ENCODE measurements at regions not wholly inside any gene's neighbourhood (a gene's known extent, or its start where the extent isn't known, plus 50 kb on each side); places are given as distances from the start of the nearest gene placed in this dataset.
A peak's percentile ranks its signal among the peaks of the same experiment; 100 is the strongest.
"Not testable (repeated sequence)": the region's sequence is repeated elsewhere in the genome, so short reads cannot be mapped to it uniquely, and the experiment has no call there.

DNA sequence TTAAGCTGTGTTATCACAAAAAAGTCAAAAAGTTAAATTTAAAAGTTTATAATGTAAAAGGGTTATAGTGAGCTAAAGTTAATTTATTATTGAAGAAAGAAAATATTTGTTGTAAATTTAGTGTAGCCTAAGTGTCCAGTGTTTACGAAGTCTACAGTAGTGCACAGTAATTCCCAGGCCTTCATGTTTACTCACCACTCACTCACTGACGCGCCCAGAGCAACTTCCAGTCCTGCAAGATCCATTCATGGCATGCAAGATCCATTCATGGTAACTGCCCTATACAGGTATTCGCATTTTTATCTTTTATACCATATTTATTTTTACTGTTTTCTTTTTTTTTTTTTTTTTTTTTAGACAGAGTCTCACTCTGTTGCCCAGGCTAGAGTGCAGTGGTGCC lies 69.5 kb downstream of the TPRA1 start:
- no peak for DNase-seq

DNA sequence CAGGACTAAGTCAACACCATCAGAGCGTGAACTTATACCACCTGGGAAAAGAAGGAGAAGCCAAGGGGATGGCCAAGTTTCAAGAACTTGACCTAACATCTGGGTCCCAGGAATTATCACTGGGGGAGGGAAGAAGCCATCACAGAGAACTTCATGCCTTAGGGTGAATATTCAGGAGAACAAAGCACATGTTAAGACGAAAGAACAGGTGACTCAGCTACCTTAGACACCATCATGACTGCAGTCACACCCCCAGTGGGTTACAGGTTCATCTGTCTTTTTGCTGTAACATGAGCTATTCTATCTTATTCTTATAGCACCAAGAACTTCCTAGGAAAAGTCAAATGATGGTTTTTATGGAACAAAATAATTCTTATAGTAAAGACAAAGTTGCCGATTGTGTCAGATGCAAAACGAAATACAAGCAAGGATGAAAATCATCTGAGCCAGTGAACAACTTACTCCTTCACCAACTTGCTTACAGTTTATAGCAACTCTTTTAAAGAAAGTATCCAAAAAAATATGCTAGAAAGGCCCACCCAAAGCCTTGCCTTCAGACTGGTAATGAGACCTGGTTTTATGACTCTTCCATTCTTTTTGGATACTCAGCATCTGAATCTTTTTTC lies 72.0 kb downstream of the TPRA1 start:
- DNase-seq = no peak

DNA sequence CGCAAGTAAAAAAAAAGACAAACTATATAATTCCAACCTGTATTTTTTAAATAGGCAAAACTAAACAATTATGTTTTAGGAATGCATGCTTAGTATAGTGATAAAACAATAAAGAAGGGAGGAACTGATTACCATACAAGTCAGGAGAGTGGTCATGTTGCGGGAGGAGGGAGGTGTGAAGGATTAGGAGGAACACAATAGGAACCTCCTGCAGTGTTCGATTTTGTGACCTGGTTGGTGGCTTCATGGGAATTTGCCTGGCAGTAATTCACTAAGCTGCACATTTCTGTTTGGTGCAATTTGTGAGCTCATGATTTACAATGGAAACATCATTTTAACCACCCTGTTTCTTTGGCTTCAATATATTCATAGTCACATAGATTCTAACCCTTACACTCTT lies 78.3 kb downstream of the TPRA1 start:
- DNase-seq = no peak

DNA sequence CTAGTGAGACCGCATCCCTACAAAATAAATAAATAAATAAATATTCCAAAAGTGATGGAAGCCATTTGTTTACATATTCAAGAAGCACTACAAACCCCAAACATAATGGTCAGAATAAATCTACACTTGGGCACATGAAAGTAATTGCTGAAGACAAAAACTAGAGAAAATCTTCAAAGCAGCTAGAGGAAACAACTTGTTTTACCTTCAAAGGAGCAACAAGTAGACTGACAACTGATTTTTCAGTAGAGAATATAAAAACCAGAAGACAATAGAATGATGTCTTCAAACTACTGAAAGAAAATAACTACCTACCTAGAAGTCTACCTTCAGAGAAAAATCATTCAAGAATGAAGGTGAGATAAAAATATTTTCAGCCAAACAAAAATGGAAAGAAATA lies 89.4 kb downstream of the TPRA1 start:
- DNase-seq = no peak

DNA sequence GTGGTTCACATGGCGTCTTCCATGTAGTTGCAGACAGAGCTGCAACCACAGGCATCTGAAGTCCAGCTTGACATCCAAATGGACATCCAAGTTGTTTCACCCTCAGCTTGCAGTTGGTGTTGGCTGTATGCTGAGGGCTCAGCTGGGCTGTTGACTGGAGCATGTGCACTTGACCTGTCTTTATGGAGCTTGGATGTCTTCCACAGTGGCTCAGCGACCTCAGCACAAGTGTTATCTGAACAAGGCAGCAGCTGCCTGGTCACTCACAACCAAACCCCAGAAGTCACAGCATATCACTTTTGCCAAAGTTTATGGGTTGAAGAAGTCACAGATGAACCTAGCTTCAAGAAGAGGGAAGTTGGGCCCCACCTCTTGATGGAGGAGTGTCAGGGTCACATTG lies 92.9 kb downstream of the TPRA1 start:
- no peak for DNase-seq

DNA sequence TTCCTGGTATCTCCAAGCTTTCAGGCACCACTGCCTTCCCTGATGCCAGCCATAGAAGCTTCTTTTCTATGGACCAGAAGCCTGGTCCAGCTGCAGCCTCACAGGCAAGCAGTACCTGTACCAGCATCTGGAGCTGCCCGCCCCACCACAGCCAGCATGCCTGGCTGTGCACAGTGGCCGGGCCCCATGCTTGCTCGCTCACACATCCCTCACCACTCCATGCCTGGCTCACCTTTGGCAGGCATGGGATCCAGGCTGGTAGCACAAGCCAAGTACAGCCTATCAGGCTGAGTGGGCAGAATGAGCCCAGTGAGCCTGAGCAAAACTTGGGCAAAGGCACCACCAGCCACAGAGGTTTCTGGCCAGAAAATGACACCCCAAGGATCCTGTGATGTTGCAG lies 93.4 kb downstream of the TPRA1 start:
- DNase-seq = no peak

DNA sequence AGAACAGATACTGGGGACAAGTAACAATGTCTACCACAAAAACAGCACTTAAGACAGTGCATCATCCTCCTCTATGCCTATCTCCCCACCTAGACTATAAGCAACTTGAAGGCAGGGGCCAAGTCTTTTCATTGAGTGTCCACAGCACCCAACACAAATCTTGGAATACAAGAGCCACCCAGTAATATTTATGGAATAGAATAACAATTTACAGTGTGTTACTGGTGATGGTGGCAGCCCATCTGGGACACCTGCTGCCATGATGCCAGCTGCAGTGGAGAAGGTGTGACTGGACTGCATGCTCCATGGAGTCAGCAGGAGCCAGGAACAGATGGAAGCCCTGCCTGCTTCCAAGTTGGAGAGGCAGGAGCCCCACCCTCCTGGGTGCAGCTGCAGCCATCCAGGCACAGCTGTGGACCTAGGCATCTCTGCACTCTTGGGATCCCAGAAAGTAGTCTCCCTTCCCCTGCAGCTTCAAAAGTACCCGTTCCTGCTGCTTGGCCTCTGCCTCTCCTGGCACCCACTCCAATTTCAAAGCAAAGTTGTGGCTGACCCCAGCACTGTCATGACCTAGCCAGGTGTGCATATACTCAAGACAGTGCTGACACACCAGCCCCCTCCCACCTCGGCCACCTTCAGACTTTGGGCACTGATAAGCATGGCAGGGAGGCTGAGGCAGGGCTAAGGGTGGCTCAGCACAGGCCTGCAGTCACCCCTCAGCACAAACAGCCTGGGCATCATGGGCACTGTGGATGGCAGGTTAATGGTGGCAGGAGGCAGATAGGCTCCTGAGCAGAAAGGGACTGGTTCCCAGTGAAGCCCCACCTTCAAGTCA lies 94.5 kb downstream of the TPRA1 start:
- DNase-seq = no peak

DNA sequence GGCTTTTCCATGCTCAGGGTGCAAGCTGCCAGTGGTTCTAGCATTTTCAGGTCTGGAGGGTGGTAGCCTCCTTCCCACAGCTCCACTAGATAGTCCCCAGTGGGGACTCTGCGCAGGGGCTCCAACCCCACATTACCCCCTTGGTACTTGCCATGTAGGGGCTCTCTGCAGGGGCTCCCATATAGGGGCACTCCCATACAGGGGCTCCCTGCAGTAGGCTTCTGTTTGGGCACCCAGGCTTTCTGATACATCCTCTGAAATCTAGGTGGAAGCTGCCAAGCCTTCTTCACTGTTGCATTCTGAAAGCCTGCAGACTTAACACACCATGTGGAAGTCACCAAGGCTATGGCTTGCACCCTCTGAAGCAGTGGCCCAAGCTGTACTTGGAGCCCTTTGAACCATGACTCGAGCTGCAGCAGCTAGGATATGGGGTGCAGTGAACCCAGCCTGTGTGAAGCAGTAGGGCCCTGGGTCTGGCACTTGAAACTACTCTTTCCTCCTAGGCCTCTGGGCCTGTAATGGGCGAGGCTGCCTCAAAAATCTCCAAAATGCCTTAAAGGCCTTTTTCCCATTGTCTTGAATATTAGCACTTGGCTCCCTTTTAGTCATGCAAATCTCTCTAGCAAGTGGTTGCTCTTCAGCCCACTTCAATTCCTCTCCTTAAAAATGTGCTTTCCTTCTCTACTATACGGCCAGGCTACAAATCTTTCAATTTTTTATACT lies 96.4 kb downstream of the TPRA1 start:
- no peak for DNase-seq

DNA sequence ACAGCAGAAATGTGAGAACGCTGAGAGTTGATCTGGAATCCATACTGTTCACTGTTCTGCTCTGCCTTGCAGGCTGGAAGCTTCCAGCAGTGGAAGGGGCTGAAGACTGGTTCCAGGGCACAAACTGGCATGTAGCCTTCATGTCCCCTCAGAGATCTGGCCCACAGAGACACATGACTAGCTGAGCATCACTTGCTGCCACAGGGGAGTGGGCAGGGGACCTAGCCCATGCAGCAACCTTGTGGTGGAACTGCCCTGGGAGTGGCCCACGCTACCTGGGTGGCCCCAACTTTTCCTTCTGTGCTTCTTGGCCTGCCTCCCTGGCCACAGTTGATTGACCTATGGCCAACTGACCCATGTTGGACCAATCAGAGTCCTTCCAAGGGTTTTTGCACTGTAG lies 98.1 kb downstream of the TPRA1 start:
- no peak for DNase-seq

DNA sequence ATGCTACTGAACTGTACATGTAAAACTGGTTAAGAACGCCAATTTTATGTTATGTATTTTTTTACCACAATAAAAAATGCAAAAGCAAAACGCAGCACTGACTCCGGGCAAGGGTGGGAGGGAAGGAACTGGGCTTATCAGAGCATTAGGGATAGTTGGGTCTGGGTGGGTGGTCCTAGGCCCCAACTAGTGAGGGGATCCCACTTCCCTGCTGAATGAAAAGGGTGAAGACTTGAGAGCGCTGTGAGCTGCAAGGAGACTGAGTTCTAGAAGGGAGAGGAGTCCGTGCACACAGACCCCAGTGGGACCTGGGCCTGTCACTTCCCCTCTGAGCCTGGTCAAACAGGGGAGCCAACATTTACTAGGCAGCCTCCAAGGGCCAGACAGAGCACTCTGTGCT lies 98.6 kb downstream of the TPRA1 start:
- no peak for DNase-seq

DNA sequence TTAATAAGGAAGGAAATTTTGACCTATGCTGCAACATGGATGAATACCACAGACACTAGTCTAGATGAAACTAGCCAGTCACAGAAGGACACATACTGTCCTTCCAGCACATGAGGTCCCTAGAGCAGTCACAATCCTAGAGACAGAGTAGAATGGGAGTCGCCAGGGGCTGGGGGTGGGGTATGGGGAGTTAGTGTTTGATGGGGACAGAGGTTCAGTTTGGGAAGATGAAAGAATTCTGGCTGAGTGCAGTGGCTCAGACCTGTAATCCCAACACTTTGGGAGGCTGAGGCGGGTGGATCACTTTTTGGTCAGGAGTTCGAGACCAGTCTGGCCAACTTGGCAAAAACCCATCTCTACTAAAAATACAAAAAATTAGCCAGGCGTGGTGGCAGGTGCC lies 99.2 kb downstream of the TPRA1 start:
- no peak for DNase-seq

DNA sequence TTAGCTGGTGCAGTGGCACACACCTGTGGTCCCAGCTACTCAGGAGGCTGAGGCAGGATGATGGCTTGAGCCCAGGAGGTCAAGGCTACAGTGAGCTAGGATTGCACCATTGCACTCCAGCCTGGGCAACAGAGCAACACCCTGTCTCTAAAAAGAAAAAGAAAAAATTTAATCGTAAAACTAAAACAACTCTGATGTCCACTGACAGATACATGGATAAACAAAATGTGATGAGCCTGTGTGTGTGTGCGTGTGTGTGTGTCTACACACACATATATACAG lies 99.6 kb downstream of the TPRA1 start:
- not testable (repeated sequence) for DNase-seq

DNA sequence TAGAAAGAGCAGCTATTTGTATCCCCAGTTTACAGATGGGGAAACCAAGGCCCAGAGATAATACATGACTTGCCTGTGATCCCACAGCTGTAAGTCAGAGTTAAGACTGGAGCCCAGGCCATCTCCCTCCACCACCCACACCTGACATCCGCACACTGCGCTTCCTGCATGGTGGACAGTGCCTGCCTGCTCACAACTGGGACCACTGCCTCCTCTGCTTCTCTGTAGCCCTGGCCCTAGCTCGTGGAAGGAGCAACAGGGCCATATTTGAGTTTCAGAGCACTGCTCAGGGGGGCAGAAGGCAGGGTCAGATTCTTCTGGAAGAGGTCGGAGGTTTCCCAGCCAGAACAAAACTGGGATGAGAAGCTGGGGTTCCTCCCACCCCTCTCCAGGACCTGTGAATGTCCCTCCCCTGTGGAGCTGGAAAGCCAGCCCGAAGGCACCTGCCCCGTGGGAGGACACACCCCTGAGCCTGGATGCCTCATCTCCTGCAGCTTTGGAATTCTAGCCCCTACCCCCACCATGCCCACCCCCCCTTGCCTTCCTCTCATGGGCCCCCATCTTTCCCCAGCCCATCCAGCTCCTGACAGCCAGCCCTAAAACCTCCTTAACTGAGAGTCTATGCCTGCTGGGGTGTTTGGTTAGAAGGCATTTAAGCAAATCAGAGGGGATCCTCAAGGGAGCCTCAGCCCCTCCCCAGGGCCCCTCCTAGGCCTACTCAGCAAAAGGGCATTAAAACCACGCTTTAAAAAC lies 100.1 kb downstream of the TPRA1 start:
- DNase-seq = no peak

DNA sequence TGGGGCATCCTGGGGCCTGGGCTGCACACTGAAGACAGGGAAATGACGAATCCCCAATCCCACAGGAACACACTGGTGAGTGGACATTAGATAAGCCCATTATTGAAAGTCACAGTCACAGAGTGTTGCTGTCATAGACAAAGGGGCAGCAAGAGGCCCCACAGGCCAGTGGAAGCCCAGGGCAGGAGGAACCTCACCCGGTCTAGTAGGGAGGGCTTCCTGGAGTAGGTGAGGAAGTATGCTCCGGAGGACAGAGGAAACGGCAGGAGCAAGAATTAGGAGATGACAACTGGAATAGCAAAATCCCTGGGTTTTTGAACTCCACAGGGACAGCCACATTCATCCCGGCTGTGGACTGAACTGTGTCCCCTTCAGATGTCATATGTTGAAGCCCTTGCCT lies 101.2 kb downstream of the TPRA1 start:
- DNase-seq = no peak

DNA sequence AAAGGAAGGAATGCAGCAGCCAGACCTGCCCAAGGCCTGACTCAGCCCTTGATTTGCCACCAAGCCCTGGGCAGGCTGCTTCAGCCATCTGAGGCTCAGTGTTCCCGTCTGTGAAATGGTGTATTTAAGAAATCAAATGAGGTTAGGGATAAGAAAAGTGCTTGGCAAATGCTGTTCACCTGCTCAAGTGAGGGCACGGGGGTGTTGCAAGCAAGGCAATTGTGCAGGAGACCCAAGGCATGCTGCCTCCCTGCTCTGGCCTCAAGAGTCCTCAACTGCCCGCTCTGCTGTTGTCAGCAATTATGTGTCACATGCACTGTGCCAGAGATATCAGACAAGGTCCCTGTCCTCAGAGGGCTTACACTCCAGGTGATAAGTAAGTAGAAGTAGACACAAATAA lies 101.8 kb downstream of the TPRA1 start:
- DNase-seq = no peak

DNA sequence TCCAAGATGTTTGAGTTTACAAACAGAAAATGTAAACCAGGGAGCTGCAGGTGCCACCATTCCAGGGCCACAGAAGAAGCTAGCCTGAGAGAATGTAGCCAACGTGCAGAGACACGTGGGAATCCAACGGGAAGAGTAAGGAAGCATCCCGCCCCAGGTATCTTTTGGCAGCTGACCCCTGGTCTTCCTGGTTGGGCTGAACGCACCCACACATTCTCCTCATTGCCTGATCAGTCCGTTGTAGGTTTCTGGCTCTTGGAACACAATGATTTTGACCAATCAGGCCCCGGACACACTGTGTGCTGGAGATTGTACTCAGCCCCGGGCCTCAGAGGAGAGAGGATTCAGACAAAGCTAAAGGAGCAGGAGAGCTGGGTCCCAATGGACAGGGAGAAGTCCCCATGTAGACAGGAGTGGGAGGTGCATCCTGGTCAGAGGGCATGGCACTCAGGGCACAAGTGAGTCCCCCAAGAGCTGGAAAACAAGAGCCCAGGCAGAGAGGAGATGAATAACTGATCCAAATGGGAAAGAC lies 102.3 kb downstream of the TPRA1 start:
- DNase-seq = no peak

DNA sequence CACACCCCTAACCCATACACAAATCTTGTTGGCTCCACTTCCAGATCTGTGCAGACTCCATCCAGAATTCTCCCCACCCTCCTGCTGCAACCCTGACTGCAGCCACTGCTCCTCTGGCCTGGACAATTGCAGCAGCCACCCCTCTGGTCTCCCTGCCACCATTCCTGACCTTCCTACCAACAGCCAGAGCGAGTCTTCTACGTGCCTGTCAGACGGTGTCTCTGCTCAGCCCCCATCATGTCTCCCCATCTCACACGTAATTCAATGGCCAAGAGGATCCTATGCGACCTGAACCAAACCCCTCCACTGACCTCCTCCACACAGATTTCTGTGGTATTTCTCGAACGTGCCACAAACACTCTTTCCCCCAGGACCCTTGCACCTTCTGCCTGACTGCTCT lies 103.3 kb downstream of the TPRA1 start:
- no peak for DNase-seq

DNA sequence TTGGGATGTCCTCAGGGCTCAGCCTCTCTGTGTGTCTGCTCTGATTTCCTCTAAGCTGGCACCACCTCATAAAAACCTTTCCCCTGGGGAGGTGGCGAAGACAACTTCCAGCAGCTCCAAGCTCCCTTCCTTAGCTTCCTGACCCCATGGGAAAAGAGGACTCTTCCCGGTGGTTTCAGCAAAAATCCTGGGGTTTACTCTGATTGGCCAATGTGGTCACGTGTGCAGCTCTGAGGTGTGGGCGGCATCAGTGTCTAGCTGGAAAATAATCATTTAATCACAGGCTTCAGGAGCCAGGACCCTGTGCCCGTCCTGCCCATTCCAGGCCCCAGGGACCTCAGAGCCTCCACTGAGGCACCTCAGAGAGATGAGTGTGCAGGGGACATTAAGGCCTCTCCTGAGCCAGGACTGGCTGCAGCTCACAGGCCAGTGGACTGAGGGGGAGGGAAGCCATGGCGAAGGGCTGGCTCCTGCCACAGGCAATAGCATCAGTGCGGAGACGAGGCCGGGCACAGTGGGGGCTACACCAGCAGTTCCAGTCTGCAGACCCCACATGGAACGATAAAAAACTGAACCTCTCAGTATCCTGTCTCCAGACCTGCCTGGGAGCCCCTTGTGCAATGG lies 104.1 kb downstream of the TPRA1 start:
- DNase-seq = no peak

DNA sequence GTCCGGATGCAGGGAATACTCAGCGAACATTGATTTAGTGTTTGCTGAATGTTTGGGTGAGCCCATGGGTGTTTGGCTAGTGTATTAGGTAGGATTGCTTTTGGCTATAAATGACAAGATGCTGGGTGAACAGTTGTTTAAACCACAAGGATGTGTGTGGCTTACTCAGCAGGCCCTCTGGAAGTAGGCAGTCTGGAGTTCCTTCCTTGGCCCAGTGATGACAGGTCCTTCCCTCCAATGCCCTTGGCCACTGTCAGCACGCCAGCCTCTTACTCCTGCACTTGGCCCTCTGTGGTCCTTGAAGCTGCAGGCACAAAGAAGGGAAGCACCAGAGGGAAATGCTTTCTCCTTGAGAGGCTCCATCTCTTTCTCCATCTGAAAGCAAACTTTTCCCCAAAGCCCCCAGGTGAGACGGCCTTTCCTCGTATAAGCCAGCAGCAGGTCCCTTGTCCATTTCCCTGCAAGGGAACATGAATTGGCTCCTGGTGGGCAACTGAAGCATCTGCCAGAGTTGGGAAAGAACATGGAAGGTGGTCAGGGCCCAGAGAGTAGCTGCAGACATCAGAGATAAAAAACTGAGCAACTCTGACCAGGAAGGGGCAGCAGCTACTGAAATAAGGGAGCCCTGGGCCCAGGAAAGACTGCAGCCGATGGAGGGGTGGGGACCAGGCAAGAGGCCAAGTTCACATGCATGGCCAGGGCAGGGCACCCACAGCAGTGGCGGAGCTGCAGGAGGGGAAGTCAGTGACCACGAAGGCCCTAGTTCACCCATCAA lies 105.0 kb downstream of the TPRA1 start:
- DNase-seq = no peak

DNA sequence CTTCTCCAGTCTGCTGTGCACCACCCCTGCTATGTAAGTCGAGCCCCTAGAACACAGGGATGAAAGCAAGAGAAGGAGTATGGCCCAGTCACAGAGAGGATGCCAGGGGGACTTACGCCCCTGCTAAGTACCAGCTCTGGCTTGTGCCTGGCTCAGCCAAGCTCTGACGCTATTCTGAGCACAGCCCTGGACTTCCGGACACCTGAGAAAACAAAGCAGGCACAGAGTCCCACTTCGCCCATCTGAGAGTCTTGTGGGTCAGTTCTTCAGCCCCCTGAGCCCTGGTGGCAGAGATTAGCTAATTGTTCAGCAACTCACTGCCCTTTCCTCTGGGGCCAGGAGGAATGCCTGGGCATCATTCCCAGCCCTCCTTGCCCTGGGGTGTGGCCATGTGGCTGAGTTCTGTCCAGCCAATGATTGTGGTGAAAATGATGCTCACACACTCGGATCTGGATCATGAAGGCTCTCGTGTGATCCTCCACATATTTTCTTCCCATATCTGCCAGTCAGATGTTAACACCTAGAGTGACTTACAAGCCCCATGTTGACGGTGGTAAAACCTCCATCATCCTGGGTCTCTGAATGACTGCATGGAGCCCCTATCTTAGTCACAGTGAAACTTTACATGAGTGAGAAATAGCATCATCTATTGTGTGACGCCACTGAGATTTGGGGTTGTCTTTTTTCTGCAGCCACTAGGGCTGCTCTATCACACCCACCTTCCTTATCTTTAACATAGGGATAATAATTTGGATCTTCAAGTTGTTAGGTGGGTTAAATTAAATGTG lies 105.7 kb downstream of the TPRA1 start:
- DNase-seq = peak; percentile 63

DNA sequence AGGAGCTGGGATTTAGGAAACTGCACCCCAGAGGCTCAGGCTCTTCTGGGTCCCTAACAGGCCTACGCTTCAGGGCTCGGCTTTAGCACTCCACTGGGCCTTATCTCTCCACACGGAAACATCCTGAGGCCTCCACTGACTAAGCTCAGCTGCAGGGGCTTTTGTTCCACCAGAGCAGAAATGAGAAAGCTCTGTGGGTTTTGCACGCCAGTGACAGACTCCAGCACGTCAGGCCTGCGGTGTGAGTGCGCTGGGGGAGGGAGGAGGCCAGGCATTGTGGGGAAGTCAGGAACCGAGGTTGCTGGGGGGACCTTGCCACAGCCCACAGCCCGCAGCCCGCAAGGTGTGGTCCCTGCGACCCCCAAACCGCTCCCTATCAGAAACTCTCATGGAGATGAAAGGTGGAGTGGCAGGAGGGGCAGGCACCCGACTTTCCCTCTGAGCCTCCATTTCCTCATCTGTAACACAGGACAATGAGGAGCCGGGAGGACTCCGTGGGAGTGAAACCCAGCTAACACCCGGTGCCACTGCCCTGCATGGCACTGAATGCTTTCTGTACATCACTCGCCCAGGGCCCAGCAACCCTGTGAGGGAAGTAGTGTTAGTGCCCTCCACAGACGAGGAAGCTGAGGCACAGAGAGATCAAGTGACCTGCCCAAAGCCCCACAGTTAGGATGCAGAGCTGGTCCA lies 106.5 kb downstream of the TPRA1 start:
- DNase-seq = no peak

Measured in NCI-H226 (cell line).